GM21515 (cell line): ENCODE measurements at regions not wholly inside any gene's neighbourhood (a gene's known extent, or its start where the extent isn't known, plus 50 kb on each side); places are given as distances from the start of the nearest gene placed in this dataset.
A peak's percentile ranks its signal among the peaks of the same experiment; 100 is the strongest.

Experiments
- ATAC-seq: cut with Tn5 transposase; IDR thresholded peaks from one replicate; pipeline ENCODE4 v1.9.1; 2021; ENCODE audit not compliant: unreplicated experiment

- ATAC-seq = no peak
Measured at GRCh38 chr11:27861706-27862430, 161.6 kb upstream of the BDNF start.

DNA sequence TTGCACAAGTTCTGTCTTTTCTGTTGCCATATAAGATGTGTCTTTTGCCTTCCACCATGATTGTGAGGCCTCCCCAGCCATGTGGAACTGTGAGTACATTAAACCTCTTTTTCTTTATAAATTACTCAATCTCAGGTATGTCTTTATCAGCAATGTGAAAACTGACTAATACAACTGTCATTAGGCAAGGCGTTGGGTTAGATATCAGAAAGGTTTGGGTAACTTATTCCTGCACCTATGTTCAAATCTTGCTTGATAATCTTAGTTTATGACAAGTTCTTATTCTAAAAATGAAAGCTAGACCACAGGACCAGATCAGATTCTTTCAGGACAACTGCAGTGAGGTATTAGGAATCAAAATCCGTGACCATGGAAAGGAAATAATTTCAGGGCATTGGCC is 160.6 kb upstream of the BDNF start:
- ATAC-seq = no peak

DNA sequence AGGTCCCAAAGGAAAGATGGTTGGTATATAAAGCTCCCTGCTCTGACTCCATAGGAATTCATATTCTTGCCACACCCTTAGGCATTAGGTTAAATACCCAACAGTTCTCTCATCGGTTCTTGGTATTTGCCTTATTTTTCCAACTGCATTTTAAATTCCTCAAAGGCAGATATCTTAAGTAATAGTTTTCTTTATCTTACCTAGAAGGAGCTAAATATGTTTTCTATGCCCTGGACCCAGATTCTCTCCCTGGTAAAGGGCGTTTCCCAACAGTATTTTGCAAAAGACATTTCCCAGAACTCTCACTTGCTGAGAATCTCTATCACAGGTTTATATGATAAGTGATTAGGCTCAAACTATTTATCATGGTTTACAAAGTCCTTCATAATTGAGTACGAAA is 158.6 kb upstream of the BDNF start:
- ATAC-seq = no peak

DNA sequence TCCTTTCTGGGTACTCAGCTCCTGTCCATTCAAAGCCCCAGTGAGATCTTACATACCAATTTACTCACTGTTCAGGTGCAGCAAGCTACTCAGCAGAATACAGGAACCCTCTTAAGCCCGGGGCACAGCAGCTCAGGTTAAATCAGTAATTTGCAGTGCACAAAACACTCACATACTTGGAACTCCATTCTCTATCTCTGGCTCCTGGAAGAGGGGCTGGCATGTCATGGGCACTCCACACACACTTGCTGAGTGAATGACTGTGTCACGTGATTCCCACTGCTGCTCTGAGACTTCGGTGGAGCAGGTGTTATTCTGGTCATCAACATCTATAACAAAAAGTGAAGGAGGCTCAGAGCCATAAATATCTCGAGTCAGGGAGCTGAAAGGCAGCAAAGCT is 157.3 kb upstream of the BDNF start:
- ATAC-seq = no peak

DNA sequence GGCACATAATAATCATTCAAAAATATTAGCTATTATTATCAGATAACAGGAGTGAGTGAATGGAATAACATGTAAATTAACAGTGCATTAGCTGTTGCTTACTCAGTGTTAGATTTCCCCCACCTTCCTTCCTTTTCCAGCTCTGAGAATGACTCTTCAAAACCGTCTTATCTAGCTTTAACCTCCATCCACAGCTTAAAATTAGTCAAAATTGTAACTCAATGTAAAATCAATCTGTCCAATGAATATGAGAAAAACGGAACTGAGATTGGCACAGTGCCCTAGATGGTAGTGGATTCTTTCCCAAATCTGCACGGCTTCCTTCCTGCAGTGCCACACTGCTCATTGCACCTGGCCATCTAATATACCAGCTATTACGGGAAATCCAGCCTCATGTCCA is 156.8 kb upstream of the BDNF start:
- ATAC-seq = no peak

GRCh38 chr11:27848423-27848822 is 148.2 kb upstream of the BDNF start:
- no peak for ATAC-seq

GRCh38 chr11:27847496-27847895 is 147.2 kb upstream of the BDNF start:
- no peak for ATAC-seq

DNA sequence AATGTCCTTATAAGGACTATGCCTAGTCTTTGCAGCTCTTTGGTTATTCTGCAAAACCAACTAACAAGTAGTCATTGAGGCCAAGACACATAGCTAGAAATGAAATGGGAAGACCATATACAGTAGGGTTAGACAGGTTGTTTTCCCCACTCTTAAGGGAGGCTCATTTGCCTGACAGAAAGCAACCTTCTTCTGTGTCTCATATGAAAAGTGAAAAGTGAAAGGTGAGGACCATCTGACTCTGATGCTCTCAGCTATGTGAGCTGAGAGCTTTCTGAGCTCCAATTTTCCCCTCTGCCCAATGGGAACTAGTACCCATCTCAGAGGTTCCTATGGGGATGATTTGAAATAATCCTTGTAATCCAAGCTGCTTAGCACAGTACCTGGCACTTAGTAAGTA is 142.0 kb upstream of the BDNF start:
- no peak for ATAC-seq

GRCh38 chr11:27841023-27841422 is 140.8 kb upstream of the BDNF start:
- no peak for ATAC-seq

DNA sequence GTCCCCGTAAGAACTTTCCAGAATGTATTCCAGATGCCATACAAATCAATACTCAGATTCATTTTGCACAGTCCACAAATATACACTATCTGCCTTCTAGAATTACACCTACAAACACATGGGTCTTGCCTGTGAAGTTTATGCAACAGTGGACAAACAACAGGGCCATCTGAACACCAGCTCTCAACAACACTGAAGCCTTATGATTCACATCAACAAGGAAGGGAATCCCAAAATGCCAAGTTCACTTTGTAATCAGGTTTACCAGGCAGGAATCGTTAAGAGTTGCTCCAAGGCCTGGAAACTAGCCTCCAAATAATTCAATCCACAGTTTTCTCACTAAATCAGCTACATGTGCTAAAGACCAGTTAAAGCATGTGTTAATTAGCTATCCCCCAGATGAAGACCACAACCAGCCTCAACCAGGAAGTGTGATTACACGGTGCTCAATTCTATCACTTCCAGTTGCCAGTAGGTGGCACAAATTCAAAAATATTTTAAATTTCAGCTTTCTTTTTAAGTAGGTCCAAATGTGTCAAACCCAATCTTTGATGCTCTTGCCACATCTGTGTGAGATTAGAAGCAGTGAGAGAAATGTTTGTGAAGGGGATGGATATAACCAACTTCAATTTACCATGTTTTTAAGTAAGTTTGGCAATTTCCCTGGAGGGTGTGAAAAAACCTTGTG is 139.1 kb upstream of the BDNF start:
- no peak for ATAC-seq

GRCh38 chr11:27838674-27839073 is 138.4 kb upstream of the BDNF start:
- ATAC-seq = no peak

GRCh38 chr11:27837895-27838563 is 137.8 kb upstream of the BDNF start:
- peak; percentile 73 for ATAC-seq

GRCh38 chr11:27830206-27830605 is 130.0 kb upstream of the BDNF start:
- ATAC-seq = no peak

GRCh38 chr11:27820249-27820648 is 120.0 kb upstream of the BDNF start:
- ATAC-seq = no peak

DNA sequence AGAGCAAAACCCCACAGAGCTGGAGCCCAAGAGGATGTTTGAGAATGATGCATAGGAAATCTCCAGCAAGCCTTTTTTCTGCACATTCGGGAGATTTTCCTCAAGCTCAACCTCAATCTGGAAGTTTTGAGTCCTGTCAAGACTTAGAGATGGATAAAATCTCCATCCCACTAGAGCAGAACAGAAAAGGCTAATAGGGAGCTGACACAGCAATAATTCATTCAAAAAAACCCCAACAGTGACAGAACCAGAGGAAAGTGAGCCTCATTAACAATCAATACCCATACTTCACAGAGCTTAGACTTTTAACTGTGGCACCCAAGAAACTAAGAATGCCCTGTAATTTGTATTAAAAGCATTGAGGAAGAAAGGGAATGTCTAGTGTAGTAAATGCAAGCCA is 115.9 kb upstream of the BDNF start:
- ATAC-seq = no peak

GRCh38 chr11:27812341-27812740 is 112.1 kb upstream of the BDNF start:
- ATAC-seq = no peak

- no peak for ATAC-seq
Measured at GRCh38 chr11:27807596-27807995, 107.3 kb upstream of the BDNF start.

- ATAC-seq = no peak
Measured at GRCh38 chr11:27806122-27806521, 105.9 kb upstream of the BDNF start.

- ATAC-seq = no peak
Measured at GRCh38 chr11:27795955-27796861, 96.0 kb upstream of the BDNF start.

DNA sequence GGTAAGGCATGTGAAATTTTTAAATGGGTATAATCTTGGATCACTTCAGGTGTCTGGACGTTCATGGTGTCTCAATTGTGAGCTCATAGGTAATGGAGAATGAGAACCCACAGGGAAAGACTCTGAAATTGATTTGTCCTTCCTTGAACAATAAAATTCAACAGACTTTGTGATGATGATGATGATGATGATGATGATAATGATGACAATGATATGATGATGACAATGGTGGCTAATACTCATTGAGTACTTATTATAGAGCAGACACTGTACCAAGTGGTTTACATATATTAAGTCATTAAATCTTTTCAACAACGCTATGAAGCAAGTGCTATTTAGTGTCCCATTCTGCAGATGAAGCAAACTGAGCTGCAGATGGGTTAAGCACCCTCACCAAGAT is 86.6 kb upstream of the BDNF start:
- no peak for ATAC-seq

DNA sequence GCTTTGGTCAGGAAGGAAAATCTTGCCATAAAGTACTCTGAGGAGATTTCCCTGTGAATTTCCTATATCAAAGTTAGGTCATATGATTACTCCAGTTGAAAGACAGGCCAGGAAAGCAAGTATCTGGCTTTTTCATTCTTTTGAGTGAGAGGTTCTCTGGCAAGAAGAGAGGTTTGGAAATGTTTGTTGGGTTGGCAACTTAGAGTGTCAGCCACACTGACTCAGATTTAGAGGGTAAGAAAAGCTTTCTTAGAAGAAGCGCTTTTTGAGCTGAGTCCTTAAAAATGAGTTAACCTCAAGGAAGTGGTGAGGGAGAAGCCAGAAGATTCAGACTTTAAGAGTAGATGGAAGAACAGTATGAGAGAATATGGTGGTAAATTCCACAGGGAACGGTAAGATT is 86.1 kb upstream of the BDNF start:
- ATAC-seq = no peak
